Stimulated activated CD8-positive, alpha-beta memory T cell treated with anti-CD3 and anti-CD28 coated beads, Interleukin-12 subunit alpha, Interleukin-12 subunit beta, amount 100 ng/mL, for 24 hours (primary cell): ENCODE measurements at regions not wholly inside any gene's neighbourhood (a gene's known extent, or its start where the extent isn't known, plus 50 kb on each side); places are given as distances from the start of the nearest gene placed in this dataset.
A peak's percentile ranks its signal among the peaks of the same experiment; 100 is the strongest.
"Not testable (repeated sequence)": the region's sequence is repeated elsewhere in the genome, so short reads cannot be mapped to it uniquely, and the experiment has no call there.

Source experiments
- DNase-seq: peaks from one replicate; pipeline ENCODE4 v3.0.0-alpha.2; 2020; ENCODE audit errors: extremely low read depth

- no peak for DNase-seq
These were observed 91.0 kb upstream of the GNAQ start for GRCh38 chr9:78122631-78123030.

- peak; percentile 10 for DNase-seq
These were observed 89.9 kb upstream of the GNAQ start for GRCh38 chr9:78121488-78121887.

- DNase-seq, result no peak
These were observed 87.3 kb upstream of the GNAQ start for GRCh38 chr9:78118742-78119473.

DNA sequence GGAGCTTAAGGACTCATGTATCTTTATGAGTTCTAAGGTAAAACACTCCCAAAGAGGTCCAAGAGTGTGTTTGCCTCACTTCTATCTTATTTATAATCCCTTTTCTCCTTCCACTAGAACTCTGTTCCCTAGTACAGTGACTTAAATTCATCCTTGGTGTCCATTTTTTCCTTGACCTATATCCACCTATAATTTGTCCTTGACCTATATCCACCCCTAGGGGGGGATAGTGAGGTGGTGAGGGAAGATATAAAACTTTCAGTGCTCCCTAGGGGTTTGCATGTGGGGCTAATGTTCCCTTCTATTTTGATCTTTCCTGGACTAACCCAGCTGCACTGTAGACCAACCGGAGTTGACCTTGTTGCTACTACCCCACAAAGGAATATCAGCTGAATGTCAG, 83.5 kb upstream of the GNAQ start:
- no peak for DNase-seq

DNA sequence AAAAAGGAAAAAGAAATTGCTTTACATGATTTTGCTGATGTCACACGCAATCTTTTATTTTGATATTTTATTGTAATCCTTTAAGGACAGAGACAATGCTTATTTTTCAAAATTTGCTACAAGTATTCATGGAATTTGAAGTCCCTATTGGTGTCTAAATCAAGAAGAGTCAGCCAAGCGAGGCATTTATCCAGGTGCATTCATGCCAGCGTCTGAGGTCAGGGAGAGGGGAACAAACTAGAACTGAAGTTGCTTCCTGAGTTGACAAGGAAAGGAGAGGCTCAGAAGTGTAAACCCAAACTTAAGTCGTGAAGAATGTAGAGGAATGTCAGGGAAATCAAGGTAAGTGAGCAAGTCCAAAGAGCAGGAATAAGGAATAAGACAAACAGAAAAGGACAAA, 83.0 kb upstream of the GNAQ start:
- no peak for DNase-seq

- no peak for DNase-seq
These were observed 80.8 kb upstream of the GNAQ start for GRCh38 chr9:78112406-78112805.

DNA sequence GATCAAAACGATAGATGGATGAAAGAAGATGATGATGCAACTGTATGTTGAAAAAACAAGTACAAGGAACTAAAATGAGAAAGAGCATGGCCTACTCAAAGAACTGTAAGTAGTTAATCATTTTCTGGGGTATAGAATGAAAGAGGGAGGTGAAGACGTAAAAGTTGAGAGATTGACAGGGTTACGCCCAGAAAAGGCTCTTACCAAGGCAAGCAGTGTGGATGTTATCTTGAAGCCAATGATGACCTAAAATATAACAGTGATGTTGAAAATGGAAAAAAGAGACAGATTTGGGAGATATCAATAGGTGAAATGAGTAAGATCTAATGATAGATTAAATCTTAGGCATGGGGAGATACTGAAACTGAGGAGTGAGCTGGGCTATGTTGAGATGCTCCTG, 80.4 kb upstream of the GNAQ start:
- DNase-seq, result no peak

GRCh38 chr9:78109075-78109474, 77.5 kb upstream of the GNAQ start:
- no peak for DNase-seq

GRCh38 chr9:78106586-78106985, 75.0 kb upstream of the GNAQ start:
- DNase-seq, result not testable (repeated sequence)

DNA sequence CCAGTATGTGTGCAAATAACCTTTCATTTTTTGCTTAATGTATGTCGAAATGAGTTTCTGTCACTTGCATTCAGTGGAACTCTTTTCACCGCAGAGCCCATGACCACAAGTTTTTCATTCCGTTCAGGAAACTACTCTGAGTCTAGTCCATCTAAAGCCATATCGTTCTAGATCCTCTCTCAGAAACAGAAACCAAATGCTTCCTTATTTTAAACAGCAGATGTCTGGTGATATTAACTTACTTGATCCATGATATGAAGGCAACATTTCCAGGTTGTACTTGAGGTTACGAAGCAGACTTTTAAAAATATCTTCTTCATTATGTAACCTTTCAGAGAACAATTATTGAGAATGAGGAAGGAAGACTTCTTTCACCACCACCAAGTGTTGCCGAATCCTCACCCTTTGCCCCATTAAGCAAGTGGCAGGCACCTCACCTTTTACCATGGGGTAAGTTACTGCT, 72.4 kb upstream of the GNAQ start:
- DNase-seq, result no peak

GRCh38 chr9:78101247-78101646, 69.6 kb upstream of the GNAQ start:
- DNase-seq, result no peak

- no peak for DNase-seq
These were observed 65.9 kb upstream of the GNAQ start for GRCh38 chr9:78097541-78097940.

GRCh38 chr9:78091731-78092130, 60.1 kb upstream of the GNAQ start:
- no peak for DNase-seq

DNA sequence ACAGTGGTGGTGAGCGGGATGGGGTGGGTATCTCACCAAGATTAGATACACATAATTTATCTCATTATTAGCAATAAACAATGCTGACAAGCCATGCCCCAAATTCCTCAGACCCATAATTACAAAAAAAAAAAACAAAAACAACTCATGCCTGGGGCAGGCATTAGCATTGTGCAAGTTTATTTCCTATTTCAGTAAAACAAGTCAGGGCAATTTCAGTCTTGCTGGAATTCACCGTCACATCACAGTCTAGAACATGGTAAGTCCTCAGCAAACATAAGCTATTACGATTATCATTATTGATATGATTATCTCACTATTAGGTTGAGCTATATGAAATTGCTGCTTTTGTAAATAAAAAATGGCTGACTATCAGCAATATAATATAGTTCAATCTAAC, 57.5 kb upstream of the GNAQ start:
- no peak for DNase-seq

DNA sequence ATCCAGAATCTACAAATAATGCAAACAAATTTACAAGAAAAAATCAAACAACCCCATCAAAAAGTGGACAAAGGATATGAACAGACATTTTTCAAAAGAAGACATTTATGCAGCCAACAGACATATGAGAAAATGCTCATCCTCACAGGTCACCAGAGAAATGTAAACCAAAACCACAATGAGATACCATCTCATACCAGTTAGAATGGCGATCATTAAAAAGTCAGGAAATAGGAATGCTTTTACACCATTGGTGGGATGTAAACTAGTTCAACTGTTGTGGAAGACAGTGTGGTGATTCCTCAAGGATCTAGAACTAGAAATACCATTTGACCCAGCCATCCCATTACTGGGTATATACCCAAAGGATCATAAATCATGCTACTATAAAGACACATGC, 56.6 kb upstream of the GNAQ start:
- not testable (repeated sequence) for DNase-seq
